Endothelial cell (in vitro differentiated cells): ENCODE measurements at regions not wholly inside any gene's neighbourhood (a gene's known extent, or its start where the extent isn't known, plus 50 kb on each side); places are given as distances from the start of the nearest gene placed in this dataset.

Experiments
- DNase-seq: peaks from one replicate; pipeline ENCODE4 v3.0.0; 2021; ENCODE audit warnings: low spot score
- H3K27ac Mint-ChIP-seq: one replicate; pipeline ENCODE4 v1.8.0; 2021; ENCODE audit warnings: mixed read lengths, inconsistent platforms; ENCODE audit not compliant: unreplicated experiment
- H3K27me3 Mint-ChIP-seq: one replicate; pipeline ENCODE4 v1.8.0; 2021; ENCODE audit warnings: mild to moderate bottlenecking, moderate library complexity, mixed read lengths, inconsistent platforms; ENCODE audit not compliant: unreplicated experiment
- H3K36me3 Mint-ChIP-seq: one replicate; pipeline ENCODE4 v1.8.0; 2021; ENCODE audit warnings: mild to moderate bottlenecking, low read depth, mixed read lengths, inconsistent platforms; ENCODE audit not compliant: unreplicated experiment
- H3K4me1 Mint-ChIP-seq: one replicate; pipeline ENCODE4 v1.8.0; 2021; ENCODE audit warnings: mild to moderate bottlenecking, mixed read lengths, inconsistent platforms; ENCODE audit not compliant: unreplicated experiment
- H3K4me3 Mint-ChIP-seq: one replicate; pipeline ENCODE4 v1.8.0; 2021; ENCODE audit warnings: mild to moderate bottlenecking, mixed read lengths, inconsistent platforms; ENCODE audit not compliant: unreplicated experiment
- H3K9me3 Mint-ChIP-seq: one replicate; pipeline ENCODE4 v1.8.0; 2021; ENCODE audit warnings: mixed read lengths, inconsistent platforms; ENCODE audit not compliant: unreplicated experiment
- TF ChIP-seq, protein P1 (sequence below): fragments of 200-600 bp; sonication (generic); IDR thresholded peaks from one replicate; pipeline ENCODE4 v1.5.0; 2021; ENCODE audit warnings: antibody characterized with exemption; ENCODE audit not compliant: unreplicated experiment

DNA sequence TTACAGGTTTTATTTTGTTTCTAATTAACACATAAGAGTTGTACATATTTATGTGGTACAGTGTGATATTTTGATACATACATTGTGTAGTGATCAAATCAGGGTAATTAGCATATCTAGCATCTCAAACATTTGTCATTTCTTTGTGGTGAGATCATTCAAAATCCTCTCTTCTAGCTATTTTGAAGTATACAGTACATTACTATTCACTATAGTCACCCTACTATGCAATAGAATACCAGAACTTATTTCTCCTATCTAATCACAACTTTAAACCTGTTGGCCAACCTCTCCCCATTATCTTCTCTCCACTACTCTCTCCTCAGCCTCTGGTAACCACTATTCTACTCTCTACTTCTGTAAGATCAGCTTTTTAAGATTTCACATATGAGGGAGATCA, 325.8 kb downstream of the CYP26B1 start:
- no peak for DNase-seq
- no peaks in the 10 kb centered on the region for H3K27me3 Mint-ChIP-seq
- no peak overlapping the region for H3K4me3 Mint-ChIP-seq
- no peaks in the 10 kb centered on the region for H3K36me3 Mint-ChIP-seq
- H3K4me1 Mint-ChIP-seq = no peaks in the 10 kb centered on the region
- H3K9me3 Mint-ChIP-seq = peaks cover 4% of the 10 kb centered on the region
- H3K27ac Mint-ChIP-seq = no peak overlapping the region
- TF ChIP-seq, protein P1, sequence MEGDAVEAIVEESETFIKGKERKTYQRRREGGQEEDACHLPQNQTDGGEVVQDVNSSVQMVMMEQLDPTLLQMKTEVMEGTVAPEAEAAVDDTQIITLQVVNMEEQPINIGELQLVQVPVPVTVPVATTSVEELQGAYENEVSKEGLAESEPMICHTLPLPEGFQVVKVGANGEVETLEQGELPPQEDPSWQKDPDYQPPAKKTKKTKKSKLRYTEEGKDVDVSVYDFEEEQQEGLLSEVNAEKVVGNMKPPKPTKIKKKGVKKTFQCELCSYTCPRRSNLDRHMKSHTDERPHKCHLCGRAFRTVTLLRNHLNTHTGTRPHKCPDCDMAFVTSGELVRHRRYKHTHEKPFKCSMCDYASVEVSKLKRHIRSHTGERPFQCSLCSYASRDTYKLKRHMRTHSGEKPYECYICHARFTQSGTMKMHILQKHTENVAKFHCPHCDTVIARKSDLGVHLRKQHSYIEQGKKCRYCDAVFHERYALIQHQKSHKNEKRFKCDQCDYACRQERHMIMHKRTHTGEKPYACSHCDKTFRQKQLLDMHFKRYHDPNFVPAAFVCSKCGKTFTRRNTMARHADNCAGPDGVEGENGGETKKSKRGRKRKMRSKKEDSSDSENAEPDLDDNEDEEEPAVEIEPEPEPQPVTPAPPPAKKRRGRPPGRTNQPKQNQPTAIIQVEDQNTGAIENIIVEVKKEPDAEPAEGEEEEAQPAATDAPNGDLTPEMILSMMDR = no peak

DNA sequence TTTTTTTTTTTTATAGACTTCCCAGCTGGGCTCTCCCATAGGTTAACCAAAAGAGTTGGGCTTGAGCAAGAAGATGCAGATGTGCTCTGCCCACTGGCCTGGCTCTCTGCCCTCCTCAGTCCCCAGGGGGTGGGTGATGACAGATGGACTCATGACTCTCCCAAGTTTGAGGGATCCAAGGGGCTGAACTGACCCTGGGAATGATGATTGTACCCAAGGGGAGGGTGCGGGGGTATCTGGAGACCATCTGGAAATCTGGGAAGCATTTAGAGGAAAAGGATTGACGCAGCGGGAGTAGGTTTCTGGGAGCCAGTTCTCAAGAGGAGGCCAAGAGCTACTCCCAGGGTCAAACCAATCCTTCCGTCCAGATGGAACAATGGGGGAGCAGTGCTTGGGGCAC, 330.8 kb downstream of the CYP26B1 start:
- H3K4me1 Mint-ChIP-seq = no peaks in the 10 kb centered on the region
- no peaks in the 10 kb centered on the region for H3K36me3 Mint-ChIP-seq
- H3K9me3 Mint-ChIP-seq = no peaks in the 10 kb centered on the region
- TF ChIP-seq, protein P1 = no peak
- peaks cover 10% of the 10 kb centered on the region for H3K27me3 Mint-ChIP-seq
- no peak overlapping the region for H3K4me3 Mint-ChIP-seq
- H3K27ac Mint-ChIP-seq = no peak overlapping the region
- no peak for DNase-seq

DNA sequence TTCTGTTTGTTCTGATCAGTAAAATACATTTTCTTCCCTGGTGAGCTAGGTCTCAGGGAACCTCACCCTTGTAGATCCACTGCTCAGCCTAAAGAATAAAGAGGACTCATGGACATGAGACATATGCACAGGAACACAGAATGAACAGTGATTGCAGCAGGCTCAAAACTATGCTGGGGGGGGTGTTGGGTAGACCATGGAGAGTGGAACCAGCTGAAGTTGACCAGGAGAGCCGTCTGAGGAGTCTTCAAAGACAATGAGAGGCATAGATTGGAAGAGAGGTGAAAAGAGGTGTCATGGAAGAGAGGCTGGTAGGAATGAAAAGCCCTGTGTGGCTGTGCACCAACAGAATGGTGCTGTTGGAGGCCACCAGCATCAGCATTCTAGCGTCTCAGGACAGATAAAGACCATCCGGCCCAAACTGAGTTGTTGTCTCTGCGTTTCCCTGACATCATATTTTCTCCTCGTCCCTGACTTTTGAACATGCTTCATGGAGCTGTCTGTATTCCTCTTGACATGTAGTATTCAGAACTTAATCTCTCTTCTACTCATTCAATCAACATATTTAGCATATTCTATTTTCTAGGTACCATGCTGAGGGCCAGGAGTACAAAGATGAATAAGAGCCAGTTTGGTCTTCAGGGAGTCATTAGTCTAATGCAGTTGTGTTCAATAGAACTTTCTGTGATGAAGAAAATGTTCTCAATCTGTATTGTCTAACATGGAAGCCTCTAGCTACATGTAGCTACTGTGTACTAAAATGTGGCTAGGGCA, 331.8 kb downstream of the CYP26B1 start:
- Mint-ChIP-seq H3K36me3 (no peaks in the 10 kb centered on the region), H3K4me3 (no peak overlapping the region), H3K27me3 (peaks cover 12% of the 10 kb centered on the region), H3K9me3 (no peaks in the 10 kb centered on the region), H3K4me1 (no peaks in the 10 kb centered on the region), H3K27ac (no peak overlapping the region)
- no peak for DNase-seq
- TF ChIP-seq, protein P1 = no peak

DNA sequence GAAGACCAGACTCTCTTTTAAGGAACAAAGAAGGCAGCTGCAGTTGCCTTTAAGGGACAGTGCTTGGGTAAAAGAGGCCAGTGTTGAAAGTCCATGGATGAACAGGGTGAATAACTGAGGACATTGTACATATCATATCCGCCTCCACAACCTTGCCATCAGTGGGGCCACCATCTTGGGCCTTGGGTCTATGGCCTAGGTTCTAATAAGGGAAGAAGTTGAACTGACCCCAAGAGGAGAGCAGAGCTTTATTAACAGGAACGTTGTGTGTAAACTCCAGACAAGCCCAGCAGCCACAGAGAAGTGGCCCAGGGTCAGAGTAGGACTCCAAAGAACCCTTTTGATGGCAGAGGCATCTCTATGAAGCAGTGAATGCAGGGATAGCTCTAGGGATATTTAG, 332.8 kb downstream of the CYP26B1 start:
- no peak for DNase-seq
- Mint-ChIP-seq H3K9me3 (no peaks in the 10 kb centered on the region), H3K4me1 (no peaks in the 10 kb centered on the region), H3K27ac (no peak overlapping the region), H3K36me3 (no peaks in the 10 kb centered on the region), H3K4me3 (no peak overlapping the region), H3K27me3 (peaks cover 12% of the 10 kb centered on the region)
- TF ChIP-seq, protein P1 = no peak

DNA sequence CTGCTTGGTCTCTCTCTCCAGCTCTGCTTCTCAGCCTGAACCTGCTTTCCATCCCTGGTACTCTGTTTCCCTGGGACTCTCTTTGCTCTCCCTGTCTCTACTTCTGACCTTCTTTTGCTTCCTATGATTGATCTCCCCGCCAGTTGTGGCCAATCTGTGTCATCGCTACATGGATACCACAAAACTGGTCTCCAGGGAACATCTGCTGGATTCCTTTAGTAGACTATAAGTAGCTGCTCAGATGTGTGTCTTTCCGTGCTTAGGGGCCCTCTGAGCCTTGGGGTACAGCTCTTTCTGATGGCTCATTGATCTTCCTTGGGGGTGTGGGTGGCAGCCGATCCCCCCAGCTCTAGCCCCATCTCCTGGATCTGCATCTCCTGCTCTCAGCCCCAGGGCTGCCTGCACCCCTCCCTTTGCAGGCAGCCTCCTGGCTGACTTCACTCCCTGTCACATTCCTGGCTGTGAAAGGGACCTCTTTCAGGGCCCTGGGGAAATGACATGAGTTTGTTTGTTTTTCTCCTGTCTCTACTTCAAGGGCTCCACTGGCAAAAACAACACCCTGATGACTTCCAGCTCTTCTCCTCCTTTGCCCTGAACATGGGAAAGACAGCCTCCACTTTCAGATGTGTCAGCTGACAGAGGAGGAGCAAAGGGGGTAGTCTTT, 333.7 kb downstream of the CYP26B1 start:
- TF ChIP-seq, protein P1 = no peak
- no peak overlapping the region for H3K27ac Mint-ChIP-seq
- no peaks in the 10 kb centered on the region for H3K9me3 Mint-ChIP-seq
- peaks cover 4% of the 10 kb centered on the region for H3K36me3 Mint-ChIP-seq
- H3K4me1 Mint-ChIP-seq = no peaks in the 10 kb centered on the region
- no peak for DNase-seq
- no peak overlapping the region for H3K4me3 Mint-ChIP-seq
- H3K27me3 Mint-ChIP-seq = peaks cover 12% of the 10 kb centered on the region
